K562 (cell line): ENCODE measurements at regions not wholly inside any gene's neighbourhood (a gene's known extent, or its start where the extent isn't known, plus 50 kb on each side); places are given as distances from the start of the nearest gene placed in this dataset.

Source experiments
- ATAC-seq: fragments of 200-7000 bp; cut with Tn5 transposase; 3 replicates; pipeline ENCODE4 v1.9.1; 2020; ENCODE audit warnings: moderate library complexity
- BruUV-seq: library from RNA; stranded (reverse); fragments of 400-500 nt; replicated peaks from 2 replicates; lab custom pipeline; 2021; lab: Mats Ljungman, UMichigan
- CTCF ChIA-PET: fragments of 300-600 bp; formaldehyde crosslinking; extraction: SDS; loops from one replicate; lab custom pipeline; 2021; ENCODE audit warnings: low intra/inter-chr PET ratio; lab: Yijun Ruan, JAX
- POLR2A ChIA-PET: fragments of 300-600, 350-650 bp; sonication (Branson Sonifier 250); formaldehyde crosslinking; extraction: SDS; loops from one replicate; lab custom pipeline; 2021; ENCODE audit warnings: antibody characterized with exemption, inconsistent platforms; lab: Yijun Ruan, JAX
- DNase-seq, 4 experiments: peaks; one replicate each; pipeline versions ENCODE4 v3.0.0 to v3.0.0-alpha.2; 2011 to 2018; ENCODE audit warnings: low spot score in 3 of 4, mixed read lengths in 3 of 4; ENCODE audit errors: extremely low read depth in 1 of 4
- FAIRE-seq: peaks from 2 replicates; lab custom pipeline; 2011; peaks lifted over from hg19 to GRCh38; lab: Jason Lieb, UNC
- H2AFZ ChIP-seq: 2 replicates; pipeline ENCODE4 v1.6.0; 2011; ENCODE audit warnings: low read depth, low read length, control low read depth, inconsistent platforms
- H3K27ac ChIP-seq: fragments of 200-600 bp; 3 replicates; pipeline ENCODE4 v1.8.0; 2011; ENCODE audit warnings: low read depth, mild to moderate bottlenecking, control low read depth, inconsistent platforms, low read length, moderate library complexity, mixed read lengths; ENCODE audit errors: extremely low read depth
- H3K27me3 ChIP-seq, 2 experiments: fragments of 300-600 bp in 1 of 2; 2 replicates in 1 of 2; 3 replicates in 1 of 2; pipeline versions ENCODE4 v1.6.0 to v1.8.0; 2011; ENCODE audit warnings: inconsistent platforms in 2 of 2, low read length in 2 of 2, mild to moderate bottlenecking in 1 of 2, mixed read lengths in 1 of 2, moderate library complexity in 1 of 2; ENCODE audit not compliant: control insufficient read depth in 2 of 2, insufficient read depth in 2 of 2
- H3K36me3 ChIP-seq: fragments of 300-600 bp; 3 replicates; pipeline ENCODE4 v1.8.0; 2011; ENCODE audit warnings: mild to moderate bottlenecking, low read length, inconsistent platforms; ENCODE audit not compliant: control insufficient read depth, insufficient read depth
- H3K4me1 ChIP-seq, 2 experiments: fragments of 200-600 bp in 1 of 2; replicated peaks in 1 of 2; 2 replicates in 1 of 2; 3 replicates in 1 of 2; pipeline versions ENCODE4 v1.5.1 to v1.8.0; 2011; ENCODE audit warnings: inconsistent platforms in 2 of 2, low read length in 2 of 2, mild to moderate bottlenecking in 1 of 2, mixed read lengths in 1 of 2, moderate library complexity in 1 of 2; ENCODE audit not compliant: control insufficient read depth in 2 of 2, insufficient read depth in 2 of 2
- H3K4me2 ChIP-seq: 2 replicates; pipeline ENCODE4 v1.6.1; 2011; ENCODE audit warnings: low read length, control low read depth, inconsistent platforms, mixed read lengths; ENCODE audit not compliant: insufficient read depth
- H3K4me3 ChIP-seq: fragments of 200-600 bp; sonication (generic), shearing (Covaris generic); 2 replicates; pipeline ENCODE4 v1.5.1; 2016; ENCODE audit warnings: control low read depth, inconsistent platforms
- H3K79me2 ChIP-seq: fragments of 200-600 bp; 3 replicates; pipeline ENCODE4 v1.8.0; 2011; ENCODE audit warnings: low read length, inconsistent platforms; ENCODE audit not compliant: control insufficient read depth, insufficient read depth
- H3K9ac ChIP-seq, 2 experiments: 2 replicates each; pipeline versions ENCODE4 v1.6.0 to v1.6.1; 2011; ENCODE audit warnings: low read depth in 2 of 2, low read length in 2 of 2, control low read depth in 1 of 2, inconsistent platforms in 1 of 2, mild to moderate bottlenecking in 1 of 2, mixed read lengths in 1 of 2; ENCODE audit not compliant: insufficient read depth in 1 of 2
- H3K9me1 ChIP-seq: one replicate; pipeline ENCODE4 v1.6.0; 2011; ENCODE audit warnings: inconsistent platforms, mild to moderate bottlenecking, low read length, moderate library complexity; ENCODE audit not compliant: control insufficient read depth, insufficient read depth
- H3K9me3 ChIP-seq: replicated peaks from 2 replicates; pipeline ENCODE4 v1.5.1; 2011; ENCODE audit warnings: low read depth, low read length, inconsistent platforms; ENCODE audit not compliant: control insufficient read depth, insufficient read depth
- H4K20me1 ChIP-seq: replicated peaks from 2 replicates; pipeline ENCODE4 v1.6.1; 2011; ENCODE audit warnings: low read length, inconsistent platforms, mixed read lengths; ENCODE audit not compliant: control insufficient read depth, insufficient read depth
- ESRRA ChIP-seq: fragments of 450-650 bp; IDR thresholded peaks from 2 replicates; pipeline ENCODE4 v1.6.1; 2014; ENCODE audit warnings: low read depth, mild to moderate bottlenecking, moderate library complexity, borderline replicate concordance
- ESRRB ChIP-seq: fragments of 250-450 bp; sonication (Bioruptor Pico); IDR thresholded peaks from 2 replicates; pipeline ENCODE4 v1.5.0; 2020; ENCODE audit warnings: mild to moderate bottlenecking, moderate library complexity, borderline replicate concordance
- MAX ChIP-seq: sonication (generic); formaldehyde crosslinking; IDR thresholded peaks from 2 replicates; pipeline ENCODE4 v1.9.0; 2022; ENCODE audit warnings: mild to moderate bottlenecking, missing genetic modification reagents
- MTA1 ChIP-seq: fragments of 450-650 bp; IDR thresholded peaks from 2 replicates; pipeline ENCODE4 v1.6.1; 2017; ENCODE audit warnings: borderline replicate concordance
- PHF8 ChIP-seq: fragments of 200-600 bp; sonication (generic); IDR thresholded peaks from 2 replicates; pipeline ENCODE4 v1.6.1; 2012; ENCODE audit warnings: mixed run types, mild to moderate bottlenecking, inconsistent platforms, low read length, moderate library complexity, borderline replicate concordance
- PREB ChIP-seq: sonication (generic); formaldehyde crosslinking; IDR thresholded peaks from 2 replicates; pipeline ENCODE4 v1.8.1; 2023; ENCODE audit warnings: mild to moderate bottlenecking, missing genetic modification reagents
- REST ChIP-seq, 2 experiments: fragments of 450-650 bp; formaldehyde crosslinking in 1 of 2; IDR thresholded peaks; 2 replicates each; pipeline versions ENCODE4 v1.4.0 to v1.6.1; 2014 to 2020; ENCODE audit warnings: mild to moderate bottlenecking in 2 of 2, borderline replicate concordance in 1 of 2, low read depth in 1 of 2
- TFE3 ChIP-seq: fragments of 450-650 bp; formaldehyde crosslinking; IDR thresholded peaks from 2 replicates; pipeline ENCODE4 v1.4.0; 2020; ENCODE audit warnings: mild to moderate bottlenecking, mixed read lengths
- ZBTB1 ChIP-seq: sonication (generic); formaldehyde crosslinking; IDR thresholded peaks from 2 replicates; pipeline ENCODE4 v1.8.1; 2023; ENCODE audit warnings: missing genetic modification reagents, low read depth, mild to moderate bottlenecking, borderline replicate concordance
- ZNF184 ChIP-seq: sonication (generic); formaldehyde crosslinking; IDR thresholded peaks from 2 replicates; pipeline ENCODE4 v1.5.0; 2020; ENCODE audit warnings: missing genetic modification reagents
- ZNF695 ChIP-seq: fragments of 450-650 bp; formaldehyde crosslinking; IDR thresholded peaks from 2 replicates; pipeline ENCODE4 v1.4.0; 2020; ENCODE audit warnings: mild to moderate bottlenecking, moderate library complexity
- ZNF699 ChIP-seq: fragments of 250-450 bp; sonication (Bioruptor Pico); IDR thresholded peaks from 2 replicates; pipeline ENCODE4 v1.8.0; 2021; ENCODE audit warnings: mild to moderate bottlenecking, moderate library complexity; ENCODE audit not compliant: insufficient replicate concordance
- WGBS: fragments of 100-300 bp; shearing (Covaris generic); methylation state at CpG from one replicate; pipeline ENCODE4 v1.1.6; 2016; ENCODE audit warnings: low coverage, mixed read lengths; ENCODE audit not compliant: insufficient coverage; ENCODE audit errors: missing lambda C conversion rate; 5-methylcytosine and 5-hydroxymethylcytosine counted together
- in situ Hi-C: fragments of 300-500 bp; cut with MboI; formaldehyde crosslinking; loops from 4 replicates; pipeline ENCODE4 v1.15.0; 2018; ENCODE audit warnings: inconsistent platforms, mixed read lengths
- intact Hi-C: fragments of 100-400 bp; cut with micrococcal nuclease; formaldehyde crosslinking; loops from 2 replicates; pipeline ENCODE4 v1.14.2; 2022

- ChIA-PET POLR2A (no interaction called here), CTCF (no interaction called here)
- in situ Hi-C loops: no loop called here
- H3K4me2 ChIP-seq: no peak overlapping the region
- FAIRE-seq (no peak), ATAC-seq (no peak), DNase-seq (no peak)
- no peak overlapping the region for H3K27ac ChIP-seq
- no peaks in the 10 kb centered on the region; the same call in 1 of the 2 replicates for H3K9me3 ChIP-seq
- no peaks in the 10 kb centered on the region for H3K27me3 ChIP-seq
- H3K9me1 ChIP-seq: no peaks in the 10 kb centered on the region
- WGBS: 2% methylated on average over 4 of the region's 4 CpGs
- no peak overlapping the region for H2AFZ ChIP-seq
- H3K4me3 ChIP-seq: no peak overlapping the region
- no peaks in the 10 kb centered on the region for H4K20me1 ChIP-seq
- no peaks in the 10 kb centered on the region for H3K4me1 ChIP-seq
- BruUV-seq: no TSS peak
- H3K79me2 ChIP-seq: no peaks in the 10 kb centered on the region
- no peak overlapping the region for H3K9ac ChIP-seq
- intact Hi-C loops: no loop called here
- H3K36me3 ChIP-seq: no peaks in the 10 kb centered on the region
- TF ChIP-seq PHF8 (no peak), ZNF695 (CRISPR knock-in tag) (no peak), MAX (CRISPR knock-in tag) (no peak), PREB (CRISPR knock-in tag) (no peak), ZNF184 (CRISPR knock-in tag) (no peak), TFE3 (CRISPR knock-in tag) (no peak), MTA1 (no peak), ZBTB1 (CRISPR knock-in tag) (no peak), ESRRA (no peak), REST (IDR thresholded peaks at IDR 0.05; ENCODE audit: borderline replicate concordance) (no peak), REST (CRISPR knock-in tag; IDR thresholded peaks at IDR 0.05; ENCODE audit: low read depth) (no peak), ZNF699 (CRISPR knock-in tag) (no peak), ESRRB (CRISPR knock-in tag) (no peak)
Observed at GRCh38 chr18:29681578-29681977, 1361.0 kb downstream of the DSC3 start.
